SW 1271 (cell line): ENCODE measurements at regions not wholly inside any gene's neighbourhood (a gene's known extent, or its start where the extent isn't known, plus 50 kb on each side); places are given as distances from the start of the nearest gene placed in this dataset.
"Not testable (repeated sequence)": the region's sequence is repeated elsewhere in the genome, so short reads cannot be mapped to it uniquely, and the experiment has no call there.

ENCODE experiments used
- DNase-seq, 2 experiments: peaks; one replicate each; lab custom pipeline; 2025; lab: John Stamatoyannopoulos, UW

GRCh38 chr4:174183259-174183658 is 100.2 kb downstream of the FBXO8 start:
- no peak for DNase-seq

GRCh38 chr4:174181827-174182226 is 101.6 kb downstream of the FBXO8 start:
- no peak for DNase-seq

- no peak for DNase-seq
These were observed 105.9 kb downstream of the FBXO8 start for GRCh38 chr4:174177536-174177935.

GRCh38 chr4:174175836-174176235 is 107.6 kb downstream of the FBXO8 start:
- not testable (repeated sequence) for DNase-seq

- no peak for DNase-seq
These were observed 110.1 kb downstream of the FBXO8 start for GRCh38 chr4:174173360-174173759.

GRCh38 chr4:174172274-174172673 is 111.2 kb downstream of the FBXO8 start:
- no peak for DNase-seq

- DNase-seq = no peak
These were observed 112.6 kb downstream of the FBXO8 start for GRCh38 chr4:174170906-174171305.

GRCh38 chr4:174170091-174170490 is 113.4 kb downstream of the FBXO8 start:
- no peak for DNase-seq

- no peak for DNase-seq
These were observed 126.3 kb downstream of the FBXO8 start for GRCh38 chr4:174157106-174157607.

- DNase-seq = peak in 1 of 2 experiments; percentile 39
These were observed 127.1 kb downstream of the FBXO8 start for GRCh38 chr4:174156239-174156826.

- DNase-seq = peak in 1 of 2 experiments; percentile 2
These were observed 129.1 kb downstream of the FBXO8 start for GRCh38 chr4:174154215-174154854.

- no peak for DNase-seq
These were observed 130.6 kb downstream of the FBXO8 start for GRCh38 chr4:174152717-174153466.

- DNase-seq = no peak
These were observed 135.6 kb downstream of the FBXO8 start for GRCh38 chr4:174147863-174148262.

- no peak for DNase-seq
These were observed 139.4 kb downstream of the FBXO8 start for GRCh38 chr4:174144106-174144505.

GRCh38 chr4:174141876-174142275 is 141.6 kb downstream of the FBXO8 start:
- DNase-seq = no peak

GRCh38 chr4:174138616-174139015 is 144.9 kb downstream of the FBXO8 start:
- no peak for DNase-seq

- no peak for DNase-seq
These were observed 145.8 kb downstream of the FBXO8 start for GRCh38 chr4:174137698-174138097.

GRCh38 chr4:174135936-174136406 is 147.5 kb downstream of the FBXO8 start:
- DNase-seq = no peak

GRCh38 chr4:174135530-174135929 is 147.9 kb downstream of the FBXO8 start:
- DNase-seq = no peak

- DNase-seq = no peak
These were observed 149.1 kb downstream of the FBXO8 start for GRCh38 chr4:174134361-174134760.

GRCh38 chr4:174133551-174133950 is 149.9 kb downstream of the FBXO8 start:
- no peak for DNase-seq

GRCh38 chr4:174131901-174132300 is 151.6 kb downstream of the FBXO8 start:
- no peak for DNase-seq

- DNase-seq = no peak
These were observed 160.8 kb downstream of the FBXO8 start for GRCh38 chr4:174122705-174123104.
